ENCODE measurements at regions not wholly inside any gene's neighbourhood (a gene's known extent, or its start where the extent isn't known, plus 50 kb on each side); places are given as distances from the start of the nearest gene placed in this dataset.
"Not testable (repeated sequence)": the region's sequence is repeated elsewhere in the genome, so short reads cannot be mapped to it uniquely, and the experiment has no call there.

DNA sequence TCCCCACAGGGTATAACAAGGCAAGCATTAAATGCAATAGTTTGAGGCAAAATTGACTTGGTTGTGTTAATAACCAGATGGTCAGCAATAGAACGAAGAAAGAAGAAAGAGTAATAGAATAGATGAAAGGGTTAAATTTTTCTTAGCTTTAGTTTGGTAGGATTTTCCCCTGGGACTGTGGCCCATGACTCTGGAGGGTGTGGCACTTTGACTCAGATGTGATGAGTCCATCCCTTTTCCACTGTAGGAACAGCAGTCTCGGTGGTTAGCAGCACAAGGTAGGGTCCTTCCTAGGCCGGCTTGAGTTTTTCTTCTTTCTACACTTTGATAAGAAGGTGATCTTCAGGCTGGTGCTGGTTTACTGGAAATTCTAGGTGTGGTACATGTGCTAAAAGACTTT lies 321.0 kb downstream of the CGGBP1 start:
- not testable (repeated sequence) for TF ChIP-seq CTCF, EP300 (IDR thresholded peaks at IDR 0.05)
